ENCODE measurements at regions not wholly inside any gene's neighbourhood (a gene's known extent, or its start where the extent isn't known, plus 50 kb on each side); places are given as distances from the start of the nearest gene placed in this dataset.
"Not testable (repeated sequence)": the region's sequence is repeated elsewhere in the genome, so short reads cannot be mapped to it uniquely, and the experiment has no call there.

- DNase-seq, result no peak
Observed at GRCh38 chr2:212912445-212913103, 238.8 kb downstream of the IKZF2 start.

- no peak for DNase-seq
Observed at GRCh38 chr2:212911011-212911410, 240.4 kb downstream of the IKZF2 start.

GRCh38 chr2:212908682-212909435 lies 242.6 kb downstream of the IKZF2 start:
- no peak for DNase-seq

DNA sequence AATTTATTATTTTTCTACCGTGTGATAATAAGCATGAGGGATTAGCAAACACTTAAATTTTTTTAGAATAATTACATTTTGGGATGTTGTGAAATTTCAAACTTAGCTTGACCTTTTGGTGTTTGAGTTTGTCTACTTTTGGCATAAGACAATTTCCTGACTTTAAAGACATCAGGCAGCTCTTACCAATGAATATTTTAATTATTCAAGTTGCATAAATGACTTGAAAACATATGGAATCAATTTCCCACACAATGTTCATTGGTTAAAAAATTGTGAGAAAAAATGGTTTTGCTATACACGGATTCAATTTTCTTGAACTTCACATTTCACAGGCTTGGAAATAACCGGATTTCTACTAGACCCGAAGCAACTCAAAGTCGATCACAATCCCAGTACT lies 243.4 kb downstream of the IKZF2 start:
- no peak for DNase-seq

GRCh38 chr2:212906620-212907019 lies 244.8 kb downstream of the IKZF2 start:
- DNase-seq, result no peak

DNA sequence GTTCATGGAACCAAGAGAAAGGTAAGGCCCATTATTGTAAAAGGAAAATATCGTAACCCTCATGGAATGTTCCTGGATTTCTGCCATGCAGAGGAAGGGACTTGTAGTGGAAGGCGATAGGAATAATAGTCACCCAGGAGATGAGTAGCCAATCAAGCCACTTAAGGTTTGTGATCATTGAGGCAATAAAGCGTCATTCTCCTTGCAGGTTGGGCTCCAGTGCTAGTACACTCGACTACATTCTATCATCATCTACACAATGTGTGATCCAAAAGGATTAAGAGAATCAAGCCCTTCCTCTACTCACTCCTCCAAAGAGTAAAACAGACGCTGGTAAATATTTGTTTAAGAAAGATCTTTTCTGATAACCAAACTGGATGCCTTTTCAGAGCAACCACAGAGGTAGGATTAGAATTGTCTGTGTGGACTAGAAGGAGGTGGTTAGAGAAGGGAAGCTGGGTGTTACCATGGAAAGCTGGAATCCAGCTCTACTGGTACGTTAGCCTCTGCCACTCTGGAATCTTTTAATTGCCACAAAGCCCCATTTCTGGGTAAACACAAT lies 245.7 kb downstream of the IKZF2 start:
- DNase-seq, result no peak

DNA sequence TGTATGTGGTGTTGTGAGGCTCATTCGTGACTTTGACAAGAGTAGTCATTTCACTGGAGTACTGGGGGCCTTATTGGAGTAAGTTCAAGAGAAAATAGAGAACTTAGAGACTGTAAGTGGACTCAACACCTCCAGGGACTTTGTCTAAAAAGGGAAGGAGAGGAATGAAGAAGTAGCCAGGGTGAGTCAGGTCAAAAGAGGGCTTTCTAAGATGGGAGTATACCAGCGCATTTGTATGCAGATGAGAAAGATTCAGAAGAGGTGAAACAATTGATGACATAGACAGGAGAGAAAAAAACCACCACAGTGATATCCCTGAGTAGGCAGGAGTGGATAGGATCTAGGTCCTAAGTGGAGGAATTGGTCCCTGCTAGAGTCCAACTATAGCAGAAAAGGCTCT lies 246.8 kb downstream of the IKZF2 start:
- no peak for DNase-seq

GRCh38 chr2:212903413-212903812 lies 248.0 kb downstream of the IKZF2 start:
- DNase-seq, result no peak

DNA sequence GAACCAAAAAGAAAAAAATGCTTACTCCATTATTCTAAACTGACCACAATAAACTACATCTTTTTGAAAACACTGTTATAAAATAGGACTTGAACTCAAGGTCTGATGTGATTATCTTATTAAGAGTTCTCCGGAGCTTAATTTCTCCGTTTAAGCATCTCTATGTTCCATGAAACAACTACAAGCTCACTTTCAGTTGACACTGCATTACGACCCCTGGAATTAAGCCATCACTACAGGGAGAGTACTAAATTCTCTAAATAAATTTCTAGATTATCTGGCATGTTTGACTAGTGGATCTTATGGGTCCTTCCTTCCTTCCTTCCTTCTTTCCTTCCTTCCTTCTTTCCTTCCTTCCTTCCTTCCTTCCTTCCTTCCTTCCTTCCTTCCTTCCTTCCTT lies 249.0 kb downstream of the IKZF2 start:
- DNase-seq, result no peak

GRCh38 chr2:212901604-212902275 lies 249.7 kb downstream of the IKZF2 start:
- DNase-seq, result no peak

DNA sequence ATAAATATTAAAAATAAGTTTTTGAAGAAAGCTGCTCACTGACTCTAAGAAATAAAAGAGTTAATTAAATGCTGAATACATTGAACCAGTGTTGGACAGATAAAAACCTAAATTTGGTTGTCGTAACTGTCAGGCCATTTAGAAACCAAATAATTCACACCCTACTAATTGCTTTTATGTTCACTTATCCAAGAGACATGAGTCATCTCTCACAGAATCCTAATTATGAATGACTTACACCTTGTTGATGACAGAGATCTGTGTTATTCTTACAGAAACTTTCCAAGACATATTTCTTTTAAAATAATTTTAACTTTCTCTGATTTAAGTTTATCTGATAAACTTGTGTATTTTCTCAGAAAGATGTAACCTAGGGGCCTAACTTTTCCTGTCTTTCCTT lies 250.7 kb downstream of the IKZF2 start:
- DNase-seq, result no peak

DNA sequence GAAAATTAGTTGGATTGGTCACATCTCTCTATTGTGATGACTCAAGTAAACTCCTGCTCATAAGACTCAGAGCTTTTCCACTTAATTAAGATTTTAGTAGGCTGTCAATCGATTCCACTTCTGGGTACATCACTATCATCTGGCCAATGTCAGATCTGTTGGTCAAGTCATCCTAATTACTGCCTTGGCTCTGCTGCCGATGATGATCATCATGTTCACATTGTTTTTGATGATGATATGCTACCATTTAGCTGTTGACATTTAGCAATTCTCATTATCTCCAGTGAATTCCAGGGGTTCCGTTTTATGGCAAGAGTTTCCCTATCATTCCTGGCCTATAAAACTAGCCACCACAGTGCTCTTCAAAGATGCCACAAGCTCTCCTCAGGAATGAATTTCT lies 253.4 kb downstream of the IKZF2 start:
- no peak for DNase-seq

DNA sequence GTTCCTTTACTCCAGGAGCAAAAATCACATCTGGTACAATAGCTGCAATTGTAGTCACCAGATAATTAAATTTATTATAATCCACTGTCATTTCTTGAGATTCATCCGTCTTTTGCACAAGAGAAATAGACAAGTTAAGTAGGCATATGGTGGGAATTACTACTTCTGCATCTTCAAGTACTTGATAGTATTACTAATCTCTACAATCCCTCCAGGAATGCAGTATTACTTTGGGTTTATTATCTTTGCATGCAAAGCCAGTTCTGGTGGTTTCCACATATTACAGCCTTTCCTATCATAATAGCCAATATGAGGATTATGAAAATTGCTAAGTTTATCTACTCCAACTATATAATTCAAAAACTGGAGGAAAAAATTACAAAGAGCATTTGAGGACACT lies 254.1 kb downstream of the IKZF2 start:
- no peak for DNase-seq

GRCh38 chr2:212894026-212894425 lies 257.4 kb downstream of the IKZF2 start:
- DNase-seq, result no peak

GRCh38 chr2:212893216-212893615 lies 258.2 kb downstream of the IKZF2 start:
- no peak for DNase-seq

DNA sequence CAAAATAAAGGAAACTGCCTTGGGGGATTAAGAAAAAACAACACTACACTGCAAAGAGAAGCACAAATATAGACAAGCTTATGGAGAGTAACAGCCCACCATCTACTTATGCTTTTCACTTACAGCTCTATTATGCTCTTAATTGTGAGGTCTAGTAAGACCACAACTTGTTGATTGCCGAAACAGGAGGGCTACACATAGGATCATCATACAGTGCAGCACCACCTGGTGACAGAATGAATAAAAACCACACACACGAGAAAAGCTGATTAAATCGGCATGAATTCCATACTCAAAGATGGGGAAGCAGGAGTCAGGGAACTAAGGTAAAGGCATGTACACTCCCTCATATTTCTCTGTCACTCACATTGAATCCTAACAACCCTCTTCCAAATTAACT lies 259.2 kb downstream of the IKZF2 start:
- DNase-seq, result no peak

DNA sequence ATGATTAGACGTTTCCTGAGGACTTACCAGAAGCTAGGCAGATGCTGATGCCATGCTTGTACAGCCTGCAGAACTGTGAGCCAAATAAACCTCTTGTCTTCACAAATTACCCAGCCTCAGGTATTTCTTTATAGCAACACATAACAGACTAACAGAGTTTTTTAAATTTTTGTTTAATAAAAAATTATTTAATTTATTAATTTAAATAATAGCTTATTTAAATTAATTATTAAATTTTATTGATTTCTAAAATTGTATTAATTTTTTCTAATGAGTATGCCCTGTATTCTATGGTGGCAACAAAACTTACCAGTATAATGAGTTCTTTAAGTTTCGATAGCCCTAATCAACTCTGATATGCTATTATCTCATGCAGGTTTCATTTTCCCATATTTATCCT lies 259.8 kb downstream of the IKZF2 start:
- no peak for DNase-seq

DNA sequence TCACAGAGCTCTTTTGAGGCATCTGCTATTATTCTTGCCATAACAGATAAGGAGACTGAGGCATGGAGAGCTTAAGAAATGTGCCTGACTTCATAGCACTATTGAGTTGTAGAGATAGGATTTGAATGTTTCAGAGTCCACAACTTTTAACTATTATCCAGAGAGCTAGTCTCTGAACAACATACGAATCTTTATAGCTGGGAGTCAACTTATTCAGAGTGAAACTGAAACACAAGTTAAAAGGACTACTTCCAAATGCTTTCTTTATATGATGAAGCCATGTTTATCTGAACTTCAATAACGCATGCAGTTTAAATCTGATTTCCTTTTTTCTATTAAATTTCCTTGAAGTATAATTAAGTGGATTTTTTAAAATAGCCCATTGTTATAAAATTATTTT lies 268.8 kb downstream of the IKZF2 start:
- no peak for DNase-seq

GRCh38 chr2:212876556-212876955 lies 274.9 kb downstream of the IKZF2 start:
- not testable (repeated sequence) for DNase-seq

- DNase-seq, result not testable (repeated sequence)
Observed at GRCh38 chr2:212875950-212876349, 275.5 kb downstream of the IKZF2 start.

DNA sequence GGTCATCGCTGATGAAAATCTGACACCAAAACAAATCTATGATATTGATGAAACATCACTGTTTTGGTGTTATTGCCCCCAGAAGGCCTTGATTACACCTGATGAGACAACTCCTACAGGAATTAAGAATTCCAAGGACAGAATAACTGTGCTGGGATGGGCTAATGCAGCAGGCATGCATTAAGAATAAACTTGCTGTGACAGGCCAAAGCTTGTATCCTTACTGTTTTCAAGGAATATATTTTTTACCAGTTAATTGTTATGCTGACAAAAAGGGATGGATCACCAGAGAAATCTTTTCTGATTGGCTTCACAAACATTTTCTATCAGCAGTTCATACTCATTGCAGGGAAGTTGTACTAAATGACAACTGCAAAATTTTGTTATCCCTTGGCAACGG lies 278.2 kb downstream of the IKZF2 start:
- no peak for DNase-seq

DNA sequence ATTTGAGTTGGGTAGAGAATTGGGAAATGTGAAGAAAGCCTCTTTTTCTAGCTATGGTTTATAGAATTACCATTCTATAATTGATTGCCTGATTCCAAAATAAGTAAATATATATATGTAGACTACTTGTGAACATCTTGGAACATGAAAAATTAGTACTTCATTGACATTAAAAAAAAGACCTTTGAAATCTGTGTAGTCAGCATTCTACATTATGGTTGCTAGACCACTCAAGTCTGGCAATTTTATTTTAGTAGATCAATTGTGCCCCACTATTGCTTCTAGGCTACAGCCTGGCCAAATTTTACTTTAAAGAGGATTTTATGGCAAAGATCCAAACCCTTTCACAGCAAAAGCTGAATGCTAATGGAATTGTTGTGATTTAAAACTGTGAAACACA lies 279.8 kb downstream of the IKZF2 start:
- no peak for DNase-seq

DNA sequence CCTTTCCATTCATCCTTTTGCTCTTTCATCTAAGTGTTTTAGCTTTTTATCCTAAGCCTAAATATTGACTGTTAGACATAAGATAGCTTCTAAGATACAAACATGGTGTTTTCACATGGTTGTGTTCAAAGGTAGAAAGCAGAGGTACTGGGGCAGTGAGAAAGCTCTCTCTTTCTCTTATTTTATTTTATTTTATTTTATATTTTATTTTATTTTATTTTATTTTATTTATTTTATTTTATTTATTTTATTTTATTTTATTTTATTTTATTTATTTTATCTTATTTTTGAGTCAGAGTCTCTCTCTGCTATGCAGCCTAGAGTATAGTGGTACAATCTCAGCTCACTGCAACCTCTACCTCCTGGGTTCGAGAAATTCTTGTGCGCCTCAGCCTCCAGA lies 287.2 kb downstream of the IKZF2 start:
- DNase-seq, result no peak

DNA sequence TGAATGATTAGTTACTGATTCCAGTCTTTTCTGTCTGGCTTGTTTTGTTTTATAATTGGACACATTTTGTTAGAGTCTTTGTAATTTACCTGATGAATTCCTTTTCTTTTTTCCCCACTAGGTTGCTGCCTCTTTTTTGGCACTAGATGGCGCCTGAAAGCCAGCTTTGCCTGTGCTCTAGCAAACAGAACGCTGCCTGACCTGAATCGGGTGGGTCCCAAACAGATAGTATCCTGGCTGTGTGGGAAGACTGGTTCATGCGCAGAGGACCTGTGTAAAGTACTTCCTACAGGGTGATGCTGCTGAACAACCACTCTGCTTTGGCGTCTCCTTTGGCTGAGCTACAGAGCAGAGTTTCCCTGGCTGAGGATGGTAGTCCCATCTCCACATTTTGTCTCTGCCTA lies 288.2 kb downstream of the IKZF2 start:
- no peak for DNase-seq
